Activated CD4-positive, alpha-beta T cell treated with anti-CD3 and anti-CD28 coated beads, Interleukin-2, Interleukin-6, amounts not matched to agents 100 ng/mL and 50 ng/mL, durations not matched to agents 16 hours and 8 hours (primary cell): ENCODE measurements at regions not wholly inside any gene's neighbourhood (a gene's known extent, or its start where the extent isn't known, plus 50 kb on each side); places are given as distances from the start of the nearest gene placed in this dataset.
"Not testable (repeated sequence)": the region's sequence is repeated elsewhere in the genome, so short reads cannot be mapped to it uniquely, and the experiment has no call there.

Experiments
- DNase-seq: peaks from one replicate; pipeline ENCODE4 v3.0.0-alpha.2; 2020

GRCh38 chr9:79439221-79439620, 132.5 kb upstream of the TLE4 start:
- not testable (repeated sequence) for DNase-seq

- DNase-seq = no peak
Observed at GRCh38 chr9:79446523-79447307, 125.0 kb upstream of the TLE4 start.

- no peak for DNase-seq
Observed at GRCh38 chr9:79447308-79447605, 124.5 kb upstream of the TLE4 start.

- no peak for DNase-seq
Observed at GRCh38 chr9:79447762-79448161, 124.0 kb upstream of the TLE4 start.

GRCh38 chr9:79452265-79452664, 119.5 kb upstream of the TLE4 start:
- DNase-seq = no peak

GRCh38 chr9:79461712-79462111, 110.1 kb upstream of the TLE4 start:
- no peak for DNase-seq

- no peak for DNase-seq
Observed at GRCh38 chr9:79465156-79465555, 106.6 kb upstream of the TLE4 start.

GRCh38 chr9:79469164-79469563, 102.6 kb upstream of the TLE4 start:
- DNase-seq = peak; percentile 34

GRCh38 chr9:79470954-79471353, 100.8 kb upstream of the TLE4 start:
- no peak for DNase-seq

GRCh38 chr9:79471580-79472543, 99.9 kb upstream of the TLE4 start:
- DNase-seq = no peak

GRCh38 chr9:79473704-79474103, 98.1 kb upstream of the TLE4 start:
- DNase-seq = no peak

GRCh38 chr9:79477241-79477840, 94.4 kb upstream of the TLE4 start:
- DNase-seq = no peak

- peak; percentile 15 for DNase-seq
Observed at GRCh38 chr9:79477955-79478771, 93.6 kb upstream of the TLE4 start.

GRCh38 chr9:79480639-79481038, 91.1 kb upstream of the TLE4 start:
- no peak for DNase-seq

- DNase-seq = no peak
Observed at GRCh38 chr9:79481846-79482477, 89.8 kb upstream of the TLE4 start.

GRCh38 chr9:79485258-79485657, 86.5 kb upstream of the TLE4 start:
- DNase-seq = no peak

GRCh38 chr9:79489261-79490000, 82.3 kb upstream of the TLE4 start:
- no peak for DNase-seq

- DNase-seq = no peak
Observed at GRCh38 chr9:79490657-79491248, 81.0 kb upstream of the TLE4 start.

GRCh38 chr9:79492092-79493009, 79.4 kb upstream of the TLE4 start:
- DNase-seq = no peak
